Astrocyte (in vitro differentiated cells and primary cell): ENCODE measurements at regions not wholly inside any gene's neighbourhood (a gene's known extent, or its start where the extent isn't known, plus 50 kb on each side); places are given as distances from the start of the nearest gene placed in this dataset.

Source experiments
- CTCF ChIP-seq: IDR thresholded peaks from 2 replicates; pipeline ENCODE4 v1.5.1; 2011; ENCODE audit warnings: low read depth, mild to moderate bottlenecking, inconsistent platforms, low read length, moderate library complexity; ENCODE audit not compliant: insufficient read depth
- EZH2 ChIP-seq: IDR thresholded peaks from 2 replicates; pipeline ENCODE4 v1.6.1; 2012; ENCODE audit warnings: mild to moderate bottlenecking, low read length, inconsistent platforms; ENCODE audit not compliant: insufficient read depth

DNA sequence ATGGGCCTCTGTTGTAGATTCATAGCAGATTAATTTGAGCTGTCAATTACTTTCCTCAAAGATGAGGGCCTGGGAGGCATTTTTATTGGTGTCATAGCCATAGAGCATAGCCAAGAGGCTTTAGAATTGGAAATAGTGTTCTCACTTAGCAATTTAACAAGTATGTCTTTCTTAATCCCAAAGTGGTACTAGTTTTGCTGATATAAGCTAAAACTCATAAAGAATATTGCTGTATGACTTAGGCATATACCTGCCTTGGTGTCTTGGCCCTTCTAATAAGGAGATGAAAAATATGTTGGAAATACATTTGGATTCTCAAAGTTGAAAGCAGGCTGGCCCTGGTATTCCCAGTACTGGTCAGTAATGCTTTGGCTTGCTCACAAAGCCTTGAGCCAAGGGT is 221.5 kb upstream of the CXCL13 start:
- TF ChIP-seq CTCF: no peak
- no peak for TF ChIP-seq EZH2
